ENCODE measurements at regions not wholly inside any gene's neighbourhood (a gene's known extent, or its start where the extent isn't known, plus 50 kb on each side); places are given as distances from the start of the nearest gene placed in this dataset.

DNA sequence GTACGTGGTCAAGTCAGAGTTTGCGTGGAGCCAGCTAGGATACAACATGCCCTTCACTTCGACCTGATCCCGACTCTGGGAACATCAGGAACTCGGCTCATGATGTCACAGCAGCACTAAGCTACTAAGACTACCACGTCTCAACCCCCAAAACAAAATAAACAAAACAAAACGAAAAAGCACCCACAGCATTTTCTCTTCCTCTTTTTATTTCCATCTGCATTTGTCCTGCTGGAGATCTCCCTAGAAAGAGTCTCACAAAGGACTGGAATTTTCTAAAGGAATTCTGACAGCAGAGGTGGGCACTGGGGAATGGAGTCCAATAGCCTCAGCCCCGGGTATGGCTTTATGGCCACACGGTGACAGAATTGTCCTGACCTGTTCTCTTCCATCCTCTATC lies 196.6 kb downstream of the SALL1 start:
- no peak overlapping the region for H3K4me3 ChIP-seq (ENCODE audit: low read depth, low read length)
- TF ChIP-seq CTCF (IDR thresholded peaks at IDR 0.05; ENCODE audit: borderline replicate concordance, insufficient read depth, low read depth, low read length): no peak

DNA sequence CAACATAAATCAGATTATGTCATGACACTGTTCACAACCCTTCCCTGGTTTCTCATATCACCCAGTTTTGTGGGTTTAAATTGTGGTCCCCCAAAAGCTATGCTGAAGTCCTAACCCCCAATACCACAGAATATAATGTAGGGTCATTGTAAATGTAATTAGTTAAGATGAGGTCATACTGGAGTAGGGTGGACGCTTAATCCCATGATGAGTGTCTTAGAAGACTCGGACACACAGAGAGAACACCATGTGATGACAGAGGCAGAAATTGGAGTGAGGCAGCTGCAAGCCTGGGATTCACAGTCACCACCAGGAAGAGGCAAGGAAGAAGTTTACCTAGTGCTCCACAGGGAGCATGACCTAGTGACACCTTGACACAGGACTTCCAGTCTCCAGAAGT lies 197.8 kb downstream of the SALL1 start:
- H3K4me3 ChIP-seq (ENCODE audit: low read depth, low read length): no peak overlapping the region
- TF ChIP-seq CTCF (IDR thresholded peaks at IDR 0.05; ENCODE audit: borderline replicate concordance, insufficient read depth, low read depth, low read length): no peak

- no peak overlapping the region for H3K4me3 ChIP-seq (ENCODE audit: low read depth, low read length)
- TF ChIP-seq CTCF (IDR thresholded peaks at IDR 0.05; ENCODE audit: borderline replicate concordance, insufficient read depth, low read depth, low read length): no peak
Observed at GRCh38 chr16:50950955-50951354, 200.1 kb downstream of the SALL1 start.

DNA sequence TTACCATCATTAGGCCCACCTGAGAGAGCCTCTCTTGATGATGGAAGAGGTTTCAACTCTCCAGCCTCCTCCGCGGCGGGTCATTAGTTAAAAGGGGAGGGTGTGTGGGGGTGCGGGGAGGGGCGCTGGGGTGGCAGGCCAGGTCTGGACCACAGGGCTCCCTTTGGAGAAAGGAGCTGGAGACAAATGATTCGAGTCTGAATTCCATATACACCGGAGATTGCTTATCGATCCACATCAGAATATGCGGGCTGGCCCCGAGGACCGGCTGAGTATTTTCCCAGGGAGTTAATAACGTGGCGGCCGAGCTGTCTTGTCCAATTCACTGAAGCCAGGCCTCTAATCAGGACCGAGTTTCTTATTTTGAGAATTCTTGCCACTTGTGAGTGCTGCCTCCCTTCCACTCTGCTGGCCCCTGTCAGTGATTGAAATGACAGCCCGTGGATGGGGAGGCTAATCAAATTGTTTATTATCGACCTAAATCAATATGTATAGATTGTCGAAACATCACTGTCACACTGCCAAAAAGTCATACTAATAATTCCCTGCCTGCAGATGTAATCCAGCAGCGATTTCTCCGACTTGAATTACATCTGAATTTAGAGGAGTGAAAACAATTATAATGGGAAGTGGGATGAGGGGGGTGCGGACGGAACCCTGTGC lies 202.7 kb downstream of the SALL1 start:
- no peak overlapping the region for H3K4me3 ChIP-seq (ENCODE audit: low read depth, low read length)
- TF ChIP-seq CTCF (IDR thresholded peaks at IDR 0.05; ENCODE audit: borderline replicate concordance, insufficient read depth, low read depth, low read length): no peak

DNA sequence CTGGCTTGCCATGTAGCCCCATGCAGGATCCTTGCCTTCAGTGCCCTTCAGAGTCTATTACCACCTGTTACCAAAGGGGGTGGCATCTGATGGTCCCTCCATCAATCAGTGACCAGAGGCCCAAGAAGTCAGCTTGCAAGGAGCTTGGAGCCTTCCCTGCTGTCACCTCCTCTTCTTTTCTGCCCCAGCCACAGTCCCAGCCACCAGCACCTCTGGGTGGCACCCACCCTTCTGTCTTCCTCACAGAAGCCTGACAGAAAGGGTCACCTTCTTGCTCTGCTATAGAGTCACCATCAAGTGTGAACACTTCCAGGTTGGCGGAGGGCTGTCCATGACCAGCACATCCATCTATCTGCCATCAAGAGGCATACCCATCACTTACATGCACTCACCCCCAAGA lies 203.2 kb downstream of the SALL1 start:
- H3K4me3 ChIP-seq (ENCODE audit: low read depth, low read length): no peak overlapping the region
- TF ChIP-seq CTCF (IDR thresholded peaks at IDR 0.05; ENCODE audit: borderline replicate concordance, insufficient read depth, low read depth, low read length): no peak

DNA sequence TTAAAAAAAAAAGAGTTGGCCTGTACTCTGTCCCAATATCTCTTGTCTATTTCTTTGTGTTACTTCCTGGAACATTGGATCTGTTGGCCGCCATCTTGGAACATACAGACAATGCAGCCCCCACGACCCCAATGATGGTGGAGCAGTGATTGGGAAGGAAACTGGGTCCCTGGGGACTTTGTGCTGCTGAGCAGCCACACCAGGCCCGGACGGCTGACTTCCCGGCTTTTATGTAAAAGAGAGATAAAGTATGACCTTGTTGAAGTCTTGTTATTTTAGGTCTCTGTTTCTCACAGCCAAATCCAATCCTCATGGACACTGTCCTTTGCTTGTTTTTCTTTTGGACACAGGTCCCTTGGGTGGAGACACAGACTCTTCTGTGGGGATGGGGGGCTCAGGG lies 204.5 kb downstream of the SALL1 start:
- no peak for TF ChIP-seq CTCF (IDR thresholded peaks at IDR 0.05; ENCODE audit: borderline replicate concordance, insufficient read depth, low read depth, low read length)
- H3K4me3 ChIP-seq (ENCODE audit: low read depth, low read length): no peak overlapping the region

GRCh38 chr16:50946098-50946497 lies 204.2 kb downstream of the CYLD start:
- TF ChIP-seq CTCF (IDR thresholded peaks at IDR 0.05; ENCODE audit: borderline replicate concordance, insufficient read depth, low read depth, low read length): no peak
- H3K4me3 ChIP-seq (ENCODE audit: low read depth, low read length): no peak overlapping the region
